Gastroesophageal sphincter (tissue), 4 donors: ENCODE measurements at regions not wholly inside any gene's neighbourhood (a gene's known extent, or its start where the extent isn't known, plus 50 kb on each side); places are given as distances from the start of the nearest gene placed in this dataset.

Experiments
- ATAC-seq: fragments of 150-250 bp; one replicate; pipeline ENCODE4 v1.9.1; 2016; ENCODE audit warnings: mild to moderate bottlenecking, moderate library complexity
- H3K27ac ChIP-seq, 4 donors: fragments of 200-600 bp; sonication (generic) in 3 of 4; 1 replicate in 3 of 4; 2 replicates in 1 of 4; pipeline ENCODE4 v1.5.1; 2016 to 2019
- H3K27me3 ChIP-seq: fragments of 200-600 bp; sonication (generic); one replicate; pipeline ENCODE4 v1.5.1; 2019
- H3K36me3 ChIP-seq, 2 donors: fragments of 200-600 bp; sonication (generic); one replicate each; pipeline ENCODE4 v1.5.1; 2019; ENCODE audit warnings: control low read depth in 1 of 2
- H3K4me1 ChIP-seq, 3 donors: fragments of 200-600 bp; sonication (generic); 1 replicate in 2 of 3; 2 replicates in 1 of 3; pipeline ENCODE4 v1.5.1; 2016 to 2019; ENCODE audit warnings: control low read depth in 2 of 3
- H3K4me3 ChIP-seq, 2 donors: fragments of 200-600 bp; sonication (generic); one replicate each; pipeline ENCODE4 v1.5.1; 2019; ENCODE audit warnings: mild to moderate bottlenecking in 1 of 2, moderate library complexity in 1 of 2
- H3K9me3 ChIP-seq, 3 donors: fragments of 200-600 bp; sonication (generic); one replicate each; pipeline ENCODE4 v1.5.1; 2017 to 2019; ENCODE audit warnings: control low read depth in 2 of 3
- CTCF ChIP-seq, 4 experiments: fragments of 200-600 bp in 2 of 4; fragments of 450-650 bp in 2 of 4; sonication (generic) in 1 of 4; IDR thresholded peaks; one replicate each; pipeline ENCODE4 v1.5.1; 2017 to 2019; ENCODE audit warnings: antibody characterized with exemption in 4 of 4, mild to moderate bottlenecking in 2 of 4, moderate library complexity in 2 of 4
- EP300 ChIP-seq: sonication (generic); formaldehyde crosslinking; IDR thresholded peaks from one replicate; pipeline ENCODE4 v1.6.1; 2017; ENCODE audit warnings: antibody characterized with exemption, mild to moderate bottlenecking
- POLR2A ChIP-seq, 2 donors: fragments of 450-650 bp; IDR thresholded peaks; one replicate each; pipeline ENCODE4 v1.6.1; 2017; ENCODE audit warnings: antibody characterized with exemption in 2 of 2, mild to moderate bottlenecking in 2 of 2, moderate library complexity in 1 of 2
- POLR2AphosphoS5 ChIP-seq: sonication (generic); formaldehyde crosslinking; IDR thresholded peaks from one replicate; pipeline ENCODE4 v1.6.1; 2017; ENCODE audit warnings: antibody characterized with exemption
- WGBS, 2 donors: methylation state at CpG; one replicate each; pipeline ENCODE4 v1.1.5; 2018; ENCODE audit warnings: low coverage in 1 of 2; 5-methylcytosine and 5-hydroxymethylcytosine counted together

- Histone ChIP-seq H3K27ac (no peak overlapping the region), H3K4me1 (no peaks in the 10 kb centered on the region), H3K36me3 (no peaks in the 10 kb centered on the region), H3K27me3 (no peaks in the 10 kb centered on the region), H3K4me3 (no peak overlapping the region), H3K9me3 (no peaks in the 10 kb centered on the region)
- TF ChIP-seq POLR2A (IDR thresholded peaks at IDR 0.05) (no peak), EP300 (no peak), CTCF (IDR thresholded peaks at IDR 0.05) (no peak), POLR2AphosphoS5 (no peak)
- no peak for ATAC-seq
- WGBS, 2 donors = 50 to 53% methylated on average over 1 of the region's 1 CpG
These were observed 230.4 kb upstream of the ARPP21 start for GRCh38 chr3:35408882-35409281.

- Histone ChIP-seq H3K36me3 (no peaks in the 10 kb centered on the region), H3K4me1 (no peaks in the 10 kb centered on the region), H3K4me3 (no peak overlapping the region), H3K27me3 (no peaks in the 10 kb centered on the region), H3K9me3 (no peaks in the 10 kb centered on the region), H3K27ac (no peak overlapping the region)
- no peak for ATAC-seq
- WGBS, 2 donors = 89% methylated on average over 1 of the region's 1 CpG; no CpG with 5 or more reads in 1 of the 2 donors
- TF ChIP-seq EP300 (no peak), POLR2AphosphoS5 (no peak), CTCF (IDR thresholded peaks at IDR 0.05) (no peak), POLR2A (IDR thresholded peaks at IDR 0.05) (no peak)
These were observed 229.3 kb upstream of the ARPP21 start for GRCh38 chr3:35409991-35410390.

- no peaks in the 10 kb centered on the region for H3K27me3 ChIP-seq
- no peaks in the 10 kb centered on the region for H3K36me3 ChIP-seq
- TF ChIP-seq POLR2A (IDR thresholded peaks at IDR 0.05) (no peak), CTCF (IDR thresholded peaks at IDR 0.05) (no peak), EP300 (no peak), POLR2AphosphoS5 (no peak)
- no peak overlapping the region for H3K27ac ChIP-seq
- no peaks in the 10 kb centered on the region for H3K9me3 ChIP-seq
- ATAC-seq = no peak
- 88 to 100% methylated on average over 1 of the region's 1 CpG for WGBS, 2 donors
- H3K4me3 ChIP-seq = no peak overlapping the region
- no peaks in the 10 kb centered on the region for H3K4me1 ChIP-seq
These were observed 225.8 kb upstream of the ARPP21 start for GRCh38 chr3:35413483-35413882.

- no peak overlapping the region for H3K4me3 ChIP-seq
- WGBS, 2 donors = 47 to 53% methylated on average over 2 of the region's 2 CpGs
These were observed 222.2 kb upstream of the ARPP21 start for GRCh38 chr3:35417080-35417479.

More at GRCh38 chr3:35417080-35417479, 222.2 kb upstream of the ARPP21 start:
- no peak for TF ChIP-seq CTCF (IDR thresholded peaks at IDR 0.05)
- no peak for TF ChIP-seq POLR2AphosphoS5
- no peak for TF ChIP-seq EP300
- no peak for TF ChIP-seq POLR2A (IDR thresholded peaks at IDR 0.05)
- Histone ChIP-seq H3K27ac (no peak overlapping the region), H3K36me3 (no peaks in the 10 kb centered on the region), H3K4me1 (no peaks in the 10 kb centered on the region), H3K27me3 (no peaks in the 10 kb centered on the region), H3K9me3 (no peaks in the 10 kb centered on the region)
- no peak for ATAC-seq
